ENCODE measurements at regions not wholly inside any gene's neighbourhood (a gene's known extent, or its start where the extent isn't known, plus 50 kb on each side); places are given as distances from the start of the nearest gene placed in this dataset.
"Not testable (repeated sequence)": the region's sequence is repeated elsewhere in the genome, so short reads cannot be mapped to it uniquely, and the experiment has no call there.

DNA sequence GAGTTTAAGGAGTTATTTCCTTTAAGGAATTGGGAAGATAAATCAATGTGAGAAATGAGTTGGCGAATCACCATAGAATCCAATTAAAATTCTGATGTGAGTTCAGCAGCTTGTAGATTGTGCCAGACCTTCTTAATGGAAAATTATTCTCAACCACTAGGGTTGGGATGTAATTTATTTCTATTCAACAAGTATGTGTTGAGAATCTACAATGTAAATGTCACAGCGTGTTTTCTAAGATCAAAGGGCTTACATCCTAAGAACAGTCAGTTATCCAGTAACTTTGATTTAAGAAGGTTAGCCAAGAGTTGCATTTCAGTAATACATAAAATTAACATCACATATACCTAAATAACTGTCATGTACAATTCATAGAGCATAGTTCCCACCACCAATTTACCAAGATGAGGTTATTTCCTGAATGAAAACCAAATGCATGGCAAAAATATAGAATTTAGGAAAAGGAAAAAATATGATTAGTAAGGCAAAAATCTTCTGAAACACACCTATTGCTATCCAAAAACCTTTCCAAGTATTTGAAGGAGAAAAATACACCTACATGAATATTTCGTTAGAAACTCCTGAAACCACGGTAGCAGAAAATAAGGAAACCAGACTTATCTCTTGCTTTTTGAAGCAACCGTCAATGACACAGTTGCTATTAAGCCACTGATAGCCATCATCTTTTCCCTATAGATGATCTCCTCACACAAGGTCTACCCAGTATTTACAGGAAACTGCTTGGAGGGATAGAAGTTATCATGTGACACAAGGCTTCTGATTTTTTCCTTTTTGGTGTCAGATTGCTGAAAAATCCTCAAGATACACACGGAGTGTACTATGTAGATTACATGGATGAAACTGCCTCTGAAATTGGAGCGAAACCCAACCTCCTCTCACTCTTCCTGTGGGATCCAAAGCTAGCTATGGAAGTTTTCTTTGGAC is 259.4 kb upstream of the POGK start:
- DNase-seq: no peak
- in situ Hi-C loops (cut with HindIII; ENCODE audit: low pct_ligation_motif_present, low pct_unique_long_range_greater_than_20kb, low sequenced_read_pairs): no loop called here

GRCh38 chr1:166588741-166589140 is 250.5 kb upstream of the POGK start:
- in situ Hi-C loops (cut with HindIII; ENCODE audit: low pct_ligation_motif_present, low pct_unique_long_range_greater_than_20kb, low sequenced_read_pairs): no loop called here
- no peak for DNase-seq

DNA sequence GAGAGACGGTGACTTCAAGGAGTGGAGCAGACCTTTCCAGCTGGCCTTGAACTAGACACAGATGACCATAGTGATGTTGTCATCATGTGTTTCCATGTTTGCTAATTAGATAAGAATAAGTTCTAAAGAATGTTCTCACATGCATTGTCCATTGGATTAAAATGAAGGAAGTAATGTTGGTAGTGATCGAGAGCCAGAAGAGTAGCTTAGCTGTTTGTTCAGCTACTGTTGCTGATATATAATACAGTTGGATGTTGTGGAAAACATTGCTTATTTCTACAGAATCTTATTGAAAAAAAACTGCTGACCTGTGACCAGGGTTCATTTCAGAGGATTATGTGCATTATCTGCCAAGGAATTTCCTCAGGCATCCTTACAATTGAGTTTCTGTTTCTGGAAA is 249.1 kb upstream of the POGK start:
- in situ Hi-C loops (cut with HindIII; ENCODE audit: low pct_ligation_motif_present, low pct_unique_long_range_greater_than_20kb, low sequenced_read_pairs): no loop called here

DNA sequence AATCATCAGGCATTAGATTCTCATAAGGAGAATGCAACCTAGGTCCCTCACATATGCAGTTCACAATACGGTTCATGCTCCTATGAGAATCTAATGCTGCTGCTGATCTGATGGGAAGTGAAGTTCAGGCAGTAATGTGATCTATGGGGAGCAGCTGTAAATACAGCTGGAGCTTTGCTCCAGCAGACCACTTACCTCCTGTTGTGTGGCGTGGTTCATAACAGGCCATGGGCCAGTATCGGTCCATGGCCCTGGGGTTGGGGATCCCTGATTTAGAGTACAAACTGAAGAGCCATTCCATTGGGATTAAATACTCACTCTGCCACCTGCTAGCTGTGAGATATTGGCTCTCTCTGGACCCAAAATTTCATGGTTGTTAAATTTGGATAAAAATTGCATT is 244.6 kb upstream of the POGK start:
- DNase-seq: no peak
- in situ Hi-C loops (cut with HindIII; ENCODE audit: low pct_ligation_motif_present, low pct_unique_long_range_greater_than_20kb, low sequenced_read_pairs): no loop called here

More for the DNA sequence above, 249.1 kb upstream of the POGK start:
- DNase-seq: no peak

GRCh38 chr1:166597516-166597915 is 241.8 kb upstream of the POGK start:
- in situ Hi-C loops (cut with HindIII; ENCODE audit: low pct_ligation_motif_present, low pct_unique_long_range_greater_than_20kb, low sequenced_read_pairs): no loop called here
- no peak for DNase-seq

- in situ Hi-C loops (cut with HindIII; ENCODE audit: low pct_ligation_motif_present, low pct_unique_long_range_greater_than_20kb, low sequenced_read_pairs): no loop called here
- DNase-seq: no peak
Observed at GRCh38 chr1:166600574-166600973, 238.7 kb upstream of the POGK start.

DNA sequence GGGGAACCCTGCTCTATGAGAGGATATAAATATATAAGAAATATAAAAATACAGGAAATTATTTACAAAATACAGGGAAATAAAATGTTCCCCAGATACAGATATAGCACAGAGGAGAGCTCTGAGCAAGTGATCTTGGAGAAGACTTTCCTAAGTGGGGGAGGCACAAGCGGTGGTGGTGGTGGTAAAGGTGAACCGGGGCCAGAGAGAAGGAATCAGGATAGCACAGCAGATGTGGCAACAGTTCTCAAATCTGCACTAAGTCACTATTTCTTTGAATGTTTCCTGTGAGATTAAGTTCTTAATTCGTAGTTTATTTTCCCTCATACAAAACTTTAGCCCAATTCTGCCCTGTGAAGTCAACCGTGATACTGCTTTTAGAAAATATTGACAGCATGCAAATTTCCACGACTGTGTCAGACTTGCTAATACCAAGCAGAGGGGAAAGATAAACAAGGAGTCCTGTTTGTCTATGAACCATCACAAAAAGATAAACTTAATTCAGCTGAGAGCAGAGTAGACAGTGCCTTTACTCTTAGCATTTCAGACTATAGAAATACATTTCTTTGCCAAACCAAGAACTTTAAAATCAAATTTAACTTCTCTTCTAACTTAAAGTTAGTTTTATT is 237.5 kb upstream of the POGK start:
- in situ Hi-C loops (cut with HindIII; ENCODE audit: low pct_ligation_motif_present, low pct_unique_long_range_greater_than_20kb, low sequenced_read_pairs): no loop called here
- no peak for DNase-seq

DNA sequence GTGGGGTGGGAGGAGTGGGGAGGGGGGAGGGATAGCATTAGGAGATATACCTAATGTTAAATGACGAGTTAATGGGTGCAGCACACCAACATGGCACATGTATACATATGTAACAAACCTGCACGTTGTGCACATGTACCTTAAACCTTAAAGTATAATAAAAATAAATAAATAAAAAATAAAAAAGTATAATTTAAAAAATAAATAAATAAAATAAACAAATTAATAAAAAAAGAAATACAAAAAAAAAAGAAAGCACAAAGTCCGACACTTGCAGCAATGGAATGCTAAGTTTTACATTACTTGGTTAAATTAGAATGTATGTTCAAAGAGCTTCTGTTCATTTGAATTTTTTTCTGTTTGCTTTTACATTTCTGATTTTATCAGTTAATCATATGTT is 236.5 kb upstream of the POGK start:
- DNase-seq; in situ Hi-C loops (cut with HindIII; ENCODE audit: low pct_ligation_motif_present, low pct_unique_long_range_greater_than_20kb, low sequenced_read_pairs): not testable (repeated sequence)

DNA sequence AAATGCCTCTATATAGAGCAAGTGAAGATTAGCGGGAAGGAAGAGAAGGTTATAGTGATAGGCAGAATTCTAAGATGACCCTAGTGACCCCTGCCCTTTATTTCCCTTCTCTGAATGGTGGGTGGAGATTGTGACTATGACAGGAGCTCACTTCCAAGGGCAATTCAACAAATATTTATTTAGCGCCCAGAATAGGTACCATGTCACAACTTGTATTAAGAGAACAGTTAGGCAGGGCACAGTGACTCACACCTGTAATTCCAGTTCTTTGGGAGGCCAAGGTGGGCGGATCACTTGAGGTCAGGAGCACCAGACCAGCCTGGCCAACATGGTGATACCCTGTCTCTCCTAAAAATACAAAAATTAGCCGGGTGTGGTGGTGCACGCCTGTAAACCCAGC is 236.0 kb upstream of the POGK start:
- DNase-seq: no peak
- in situ Hi-C loops (cut with HindIII; ENCODE audit: low pct_ligation_motif_present, low pct_unique_long_range_greater_than_20kb, low sequenced_read_pairs): no loop called here

- DNase-seq: no peak
- in situ Hi-C loops (cut with HindIII; ENCODE audit: low pct_ligation_motif_present, low pct_unique_long_range_greater_than_20kb, low sequenced_read_pairs): no loop called here
Observed at GRCh38 chr1:166605137-166605536, 234.1 kb upstream of the POGK start.

DNA sequence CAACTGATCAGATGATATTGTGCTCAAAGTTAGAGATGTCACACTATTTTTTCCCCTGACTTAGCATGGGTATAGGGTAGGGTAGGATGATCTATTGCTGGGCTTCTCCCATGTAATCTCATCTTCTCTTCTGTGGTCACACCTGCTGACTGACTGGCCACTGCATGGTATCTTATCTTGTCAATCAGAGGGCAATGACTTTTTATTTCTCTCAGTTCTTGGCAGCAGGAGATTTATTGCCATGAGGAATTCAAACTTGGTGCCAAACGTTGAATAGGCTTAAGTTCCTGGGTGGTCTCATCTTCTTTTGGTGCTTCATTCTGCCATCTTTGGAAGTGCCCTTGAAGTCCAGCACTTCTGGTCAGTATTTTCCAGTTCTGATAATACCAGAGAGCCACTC is 226.4 kb upstream of the POGK start:
- in situ Hi-C loops (cut with HindIII; ENCODE audit: low pct_ligation_motif_present, low pct_unique_long_range_greater_than_20kb, low sequenced_read_pairs): no loop called here
- no peak for DNase-seq

DNA sequence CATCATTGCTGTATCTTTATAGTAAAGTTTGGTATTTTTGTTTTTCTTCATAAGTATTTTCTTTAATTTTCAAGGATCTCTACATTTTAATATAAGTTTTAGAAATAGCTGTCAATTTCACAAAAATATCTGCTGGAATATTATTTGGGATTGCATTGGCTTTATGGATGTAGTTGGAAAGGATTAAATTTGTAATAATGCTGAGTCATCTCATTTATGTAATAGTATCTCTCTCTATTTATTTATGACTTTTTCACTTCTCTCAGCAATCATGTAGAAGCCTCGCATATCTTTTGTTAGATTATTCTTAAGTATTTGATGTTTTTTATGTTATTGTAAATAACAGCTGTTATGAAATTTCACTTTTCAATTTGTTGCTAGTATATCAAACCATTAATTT is 223.1 kb upstream of the POGK start:
- in situ Hi-C loops (cut with HindIII; ENCODE audit: low pct_ligation_motif_present, low pct_unique_long_range_greater_than_20kb, low sequenced_read_pairs): no loop called here
- DNase-seq: no peak

DNA sequence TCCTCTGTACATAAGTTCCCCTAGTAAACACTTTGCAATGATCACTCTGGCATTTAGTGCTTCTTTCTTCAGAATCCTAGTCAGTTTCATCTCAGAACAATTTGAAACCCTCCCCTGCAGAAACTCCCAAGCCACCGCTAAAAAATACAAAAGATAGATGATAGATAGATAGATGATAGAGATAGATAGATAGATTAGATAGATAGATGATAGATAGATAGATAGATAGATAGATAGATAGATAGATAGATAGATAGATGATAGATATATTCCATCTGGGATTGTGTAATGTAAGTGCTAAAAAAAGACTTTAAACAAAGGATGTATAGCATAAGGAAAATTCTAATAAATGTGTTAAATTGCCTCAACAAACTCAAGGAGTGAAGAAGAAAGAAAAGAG is 212.6 kb upstream of the POGK start:
- DNase-seq: no peak
- in situ Hi-C loops (cut with HindIII; ENCODE audit: low pct_ligation_motif_present, low pct_unique_long_range_greater_than_20kb, low sequenced_read_pairs): no loop called here

DNA sequence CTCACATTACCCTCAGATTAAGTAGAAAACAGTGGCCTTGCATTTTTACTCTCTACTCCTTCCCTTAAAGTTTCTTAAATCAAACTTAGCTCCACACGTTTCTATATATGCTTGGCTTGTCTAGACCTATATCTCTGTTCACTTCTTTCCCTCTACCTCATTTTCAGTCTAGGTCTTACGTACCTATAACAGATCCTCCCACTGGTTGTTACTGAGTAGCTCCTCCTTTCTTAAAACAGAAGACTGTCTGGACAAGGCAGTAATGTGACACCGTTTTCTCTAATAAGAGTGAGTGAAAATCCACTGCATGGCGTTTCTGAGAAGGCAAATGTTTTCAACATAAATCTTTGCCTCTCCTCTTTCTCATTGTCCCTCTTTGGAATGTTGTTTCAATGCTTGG is 211.7 kb upstream of the POGK start:
- DNase-seq: no peak
- in situ Hi-C loops (cut with HindIII; ENCODE audit: low pct_ligation_motif_present, low pct_unique_long_range_greater_than_20kb, low sequenced_read_pairs): no loop called here

- DNase-seq: no peak
- in situ Hi-C loops (cut with HindIII; ENCODE audit: low pct_ligation_motif_present, low pct_unique_long_range_greater_than_20kb, low sequenced_read_pairs): no loop called here
Observed at GRCh38 chr1:166628259-166628658, 211.0 kb upstream of the POGK start.

DNA sequence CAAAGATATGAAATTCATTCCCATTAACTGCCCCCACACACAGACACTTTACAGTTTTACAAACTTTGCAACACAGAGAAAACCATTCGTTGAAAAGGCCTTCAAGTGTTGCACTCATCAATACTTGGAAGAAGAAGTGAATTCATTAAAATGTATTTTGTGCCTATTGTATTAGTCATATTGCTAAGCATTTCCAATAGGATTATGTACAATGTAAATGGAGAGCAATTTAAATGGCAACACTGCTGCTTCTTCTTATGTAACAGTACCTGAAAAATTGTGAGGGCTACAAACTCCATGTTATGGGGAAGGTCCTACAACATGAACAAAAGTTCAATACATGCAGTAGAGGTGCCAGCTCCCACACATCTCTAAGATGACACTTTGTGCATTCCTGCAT is 209.3 kb upstream of the POGK start:
- in situ Hi-C loops (cut with HindIII; ENCODE audit: low pct_ligation_motif_present, low pct_unique_long_range_greater_than_20kb, low sequenced_read_pairs): no loop called here
- no peak for DNase-seq

DNA sequence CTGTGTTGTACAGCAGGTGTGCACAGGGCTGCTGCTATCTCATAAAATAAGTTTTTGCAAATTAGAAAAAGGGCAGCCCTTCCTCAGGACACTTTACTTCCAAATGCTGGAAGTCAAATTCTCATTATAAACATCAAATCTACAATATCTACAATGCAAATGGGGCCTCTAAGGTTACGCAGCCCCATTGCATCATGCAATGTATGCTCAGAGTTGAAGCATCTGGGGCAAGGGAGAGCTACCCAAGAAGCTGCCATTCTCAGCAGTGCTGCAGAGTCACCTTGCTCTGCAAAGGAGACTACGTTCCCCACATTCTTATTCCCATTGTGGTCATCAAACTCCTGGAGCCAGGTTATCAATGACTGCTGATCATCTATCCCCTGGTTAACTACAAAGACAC is 208.9 kb upstream of the POGK start:
- no peak for DNase-seq
- in situ Hi-C loops (cut with HindIII; ENCODE audit: low pct_ligation_motif_present, low pct_unique_long_range_greater_than_20kb, low sequenced_read_pairs): no loop called here

- in situ Hi-C loops (cut with HindIII; ENCODE audit: low pct_ligation_motif_present, low pct_unique_long_range_greater_than_20kb, low sequenced_read_pairs): no loop called here
- no peak for DNase-seq
Observed at GRCh38 chr1:166638137-166638536, 201.1 kb upstream of the POGK start.

- DNase-seq; in situ Hi-C loops (cut with HindIII; ENCODE audit: low pct_ligation_motif_present, low pct_unique_long_range_greater_than_20kb, low sequenced_read_pairs): not testable (repeated sequence)
Observed at GRCh38 chr1:166657228-166657627, 182.0 kb upstream of the POGK start.

DNA sequence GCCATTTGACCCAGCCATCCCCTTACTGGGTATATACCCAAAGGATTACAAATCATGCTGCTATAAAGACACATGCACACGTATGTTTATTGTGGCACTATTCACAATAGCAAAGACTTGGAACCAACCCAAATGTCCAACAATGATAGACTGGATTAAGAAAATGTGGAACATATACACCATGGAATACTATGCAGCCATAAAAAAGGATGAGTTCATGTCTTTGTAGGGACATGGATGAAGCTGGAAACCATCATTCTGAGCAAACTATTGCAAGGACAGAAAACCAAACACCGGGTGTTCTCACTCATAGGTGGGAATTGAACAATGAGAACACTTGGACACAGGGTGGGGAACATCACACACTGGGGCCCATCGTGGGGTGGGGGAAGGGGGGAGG is 172.5 kb upstream of the POGK start:
- DNase-seq; in situ Hi-C loops (cut with HindIII; ENCODE audit: low pct_ligation_motif_present, low pct_unique_long_range_greater_than_20kb, low sequenced_read_pairs): not testable (repeated sequence)

Data from ACHN (cell line).